HG02885 (cell line): ENCODE measurements at regions not wholly inside any gene's neighbourhood (a gene's known extent, or its start where the extent isn't known, plus 50 kb on each side); places are given as distances from the start of the nearest gene placed in this dataset.

ENCODE experiments used
- ATAC-seq: cut with Tn5 transposase; IDR thresholded peaks from one replicate; pipeline ENCODE4 v1.9.1; 2021; ENCODE audit warnings: mild to moderate bottlenecking; ENCODE audit not compliant: unreplicated experiment, poor library complexity

DNA sequence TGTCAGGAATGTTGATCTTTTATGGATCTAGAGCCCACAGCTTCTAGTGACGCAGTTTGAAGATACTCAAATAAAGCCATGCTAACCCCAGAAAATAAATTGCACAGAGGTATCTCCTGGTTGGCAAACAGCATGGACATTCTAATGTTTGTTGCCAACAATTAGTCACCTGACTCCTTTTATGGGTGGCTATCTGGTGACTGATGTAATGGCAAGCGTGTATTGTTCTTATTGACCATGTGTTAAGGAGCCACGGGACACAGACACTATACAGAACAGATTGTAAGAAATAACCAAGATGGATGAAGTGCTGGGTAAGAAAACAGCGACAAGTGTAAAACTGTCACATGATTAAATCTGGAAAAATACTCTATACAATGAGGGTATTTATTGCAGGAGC lies 401.3 kb upstream of the PDE3A start:
- no peak for ATAC-seq

DNA sequence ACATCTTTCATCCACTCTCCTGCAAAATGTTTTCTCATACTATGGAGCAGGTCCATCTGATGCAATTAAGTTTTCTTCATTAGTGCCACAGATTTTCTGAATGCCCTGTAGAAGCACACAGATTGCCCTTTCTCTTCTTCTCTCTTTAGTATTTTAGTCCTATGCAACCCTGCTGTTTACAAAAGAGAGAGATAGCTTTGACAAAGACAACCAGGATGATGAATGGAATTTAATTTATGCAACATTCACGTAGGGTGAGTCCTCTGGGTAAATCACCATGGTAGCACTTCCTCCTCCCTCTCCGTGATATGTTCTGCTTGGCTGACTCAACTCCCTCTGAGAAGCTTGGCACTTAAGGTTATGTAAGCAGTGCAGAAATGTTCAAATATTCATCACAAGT lies 400.9 kb upstream of the PDE3A start:
- no peak for ATAC-seq

DNA sequence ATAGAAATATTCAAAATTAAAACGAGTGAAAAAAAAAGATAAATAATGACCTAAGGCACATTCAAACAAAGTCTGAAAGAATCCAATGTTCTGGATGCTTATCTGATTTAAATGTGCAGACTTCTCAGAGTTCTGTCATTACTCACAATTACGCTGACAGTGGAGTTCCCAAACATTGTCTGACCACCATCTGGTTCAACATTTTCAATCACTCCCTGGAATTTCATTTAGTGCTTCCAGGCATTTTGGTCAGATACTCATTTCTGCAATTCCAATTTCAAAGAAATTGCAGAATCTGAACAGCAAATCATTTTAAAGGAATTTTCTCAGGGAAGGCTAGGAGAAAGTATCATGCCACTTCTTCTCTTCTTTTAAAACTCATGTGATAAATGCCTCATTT lies 398.2 kb upstream of the PDE3A start:
- no peak for ATAC-seq

DNA sequence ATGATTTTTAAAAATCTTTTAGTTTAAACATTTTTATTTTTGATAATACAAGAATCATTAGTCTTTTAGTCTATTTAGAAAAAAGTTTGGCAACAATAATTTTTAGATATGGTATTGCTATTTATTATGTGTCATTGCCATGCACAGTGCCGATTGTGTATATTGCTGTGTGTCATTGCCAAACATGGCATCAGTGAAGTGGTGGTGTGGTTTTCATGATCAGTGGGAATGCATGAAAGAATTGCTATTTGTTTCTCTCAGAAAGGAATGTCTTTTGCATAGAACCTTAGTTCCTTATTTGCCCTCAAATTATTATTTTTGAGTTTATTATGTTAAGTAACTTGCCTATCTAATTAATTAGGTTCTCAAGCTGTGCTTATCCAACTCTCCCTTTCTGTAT lies 397.5 kb upstream of the PDE3A start:
- no peak for ATAC-seq

DNA sequence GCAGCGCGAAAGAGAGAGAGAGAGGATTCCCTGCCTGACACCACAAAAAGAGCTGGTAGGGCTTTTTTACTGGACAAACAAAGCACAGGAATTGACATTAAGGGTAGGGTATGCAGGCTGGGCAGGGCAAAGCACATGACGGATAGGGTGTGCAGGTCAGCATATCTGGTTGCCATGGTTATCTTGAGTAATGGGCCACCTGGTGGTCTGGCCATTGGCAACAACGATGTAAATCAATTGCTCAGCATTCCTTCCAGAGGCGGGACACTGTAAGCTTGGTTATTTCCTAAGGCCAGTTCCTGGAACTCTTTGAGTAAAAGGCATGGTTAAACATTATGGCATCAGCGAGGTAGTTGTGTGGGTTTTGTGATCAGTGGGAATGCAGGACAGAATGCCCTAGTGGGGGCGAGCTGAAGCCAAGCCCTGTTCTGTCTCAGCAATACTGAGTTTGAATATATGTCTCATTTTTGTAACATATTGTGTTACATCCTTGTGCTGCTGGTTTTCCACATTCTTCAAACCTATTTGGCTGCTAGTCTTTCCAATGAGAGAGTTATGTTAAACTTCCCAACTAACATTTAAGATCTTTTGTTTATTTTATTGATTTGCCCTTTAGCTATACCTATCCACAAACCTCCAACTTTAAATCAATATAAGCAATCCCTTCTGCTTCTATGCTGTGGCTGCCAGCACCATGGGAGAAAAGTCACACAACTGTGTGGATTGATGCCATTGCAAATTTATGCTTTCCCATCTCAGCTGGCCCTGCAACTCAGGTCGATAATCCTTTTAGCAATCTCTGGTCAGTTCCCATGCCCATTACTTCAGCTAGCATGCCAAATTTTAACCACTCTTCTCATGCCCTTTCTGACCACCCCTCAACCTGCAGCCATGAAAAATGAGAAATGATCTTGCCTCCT lies 396.7 kb upstream of the PDE3A start:
- ATAC-seq: no peak

DNA sequence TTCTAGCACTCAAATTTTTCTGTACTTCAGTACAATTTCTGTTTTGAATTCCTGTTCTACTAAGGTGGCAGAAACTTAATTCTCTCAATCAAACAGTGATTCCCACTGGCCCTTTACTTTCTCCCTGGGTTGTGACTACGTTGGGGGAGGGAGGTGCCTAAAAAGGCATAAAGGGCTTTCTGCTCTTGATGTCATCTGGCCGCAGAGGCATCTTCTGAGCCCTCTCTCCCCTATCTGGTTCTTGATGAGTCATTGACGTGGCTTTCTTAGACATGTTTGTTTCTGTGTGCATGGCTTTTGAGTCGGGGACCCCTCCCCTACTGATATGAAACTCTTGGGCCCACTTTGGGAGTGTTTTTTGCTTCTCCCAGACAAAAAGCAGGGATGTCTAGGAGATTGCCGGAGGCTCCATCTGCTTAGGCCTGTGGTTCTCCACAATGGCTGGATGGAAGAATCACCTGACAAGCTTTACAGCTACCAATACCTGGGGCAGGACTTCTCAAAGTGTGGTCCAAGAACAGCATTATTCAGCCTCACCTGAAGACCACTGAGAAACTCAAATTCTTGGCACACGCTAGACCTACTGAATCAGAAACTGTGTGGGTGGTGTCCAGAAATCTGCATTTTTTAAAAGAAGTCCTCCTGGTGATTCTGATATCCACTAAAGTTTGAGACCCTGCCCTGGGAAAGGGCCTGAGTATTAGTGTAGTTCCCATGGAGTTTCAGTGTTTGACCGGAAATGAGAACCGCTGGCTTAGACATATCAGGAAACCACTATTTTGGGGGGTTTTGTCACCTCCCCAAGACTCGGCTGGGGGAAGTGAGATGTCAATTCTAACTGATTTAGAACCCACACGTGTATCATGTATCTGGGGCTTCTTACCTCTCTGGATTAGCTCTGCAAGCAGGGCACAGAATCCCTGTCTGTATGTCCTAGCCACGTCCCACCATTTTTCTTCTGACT lies 395.7 kb upstream of the PDE3A start:
- peak; percentile 59 for ATAC-seq

DNA sequence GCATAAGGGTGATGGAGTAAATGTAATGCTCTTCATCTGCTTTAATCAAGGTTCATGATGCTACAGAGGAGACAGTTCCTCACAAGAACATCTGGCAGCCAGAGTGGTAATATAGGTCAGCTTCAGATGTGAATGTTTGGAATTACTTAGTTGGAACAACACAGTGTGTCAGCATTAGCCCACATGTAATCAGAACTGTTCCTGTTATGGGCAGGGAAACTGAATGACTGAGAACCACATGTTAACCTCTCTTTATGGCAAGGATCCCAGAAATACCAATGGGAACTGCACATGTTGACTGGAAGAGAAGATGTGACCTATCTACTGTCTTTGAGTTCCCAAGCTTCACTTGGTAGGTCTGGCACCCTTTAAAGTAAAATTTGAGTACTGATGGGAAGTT lies 390.1 kb upstream of the PDE3A start:
- no peak for ATAC-seq

DNA sequence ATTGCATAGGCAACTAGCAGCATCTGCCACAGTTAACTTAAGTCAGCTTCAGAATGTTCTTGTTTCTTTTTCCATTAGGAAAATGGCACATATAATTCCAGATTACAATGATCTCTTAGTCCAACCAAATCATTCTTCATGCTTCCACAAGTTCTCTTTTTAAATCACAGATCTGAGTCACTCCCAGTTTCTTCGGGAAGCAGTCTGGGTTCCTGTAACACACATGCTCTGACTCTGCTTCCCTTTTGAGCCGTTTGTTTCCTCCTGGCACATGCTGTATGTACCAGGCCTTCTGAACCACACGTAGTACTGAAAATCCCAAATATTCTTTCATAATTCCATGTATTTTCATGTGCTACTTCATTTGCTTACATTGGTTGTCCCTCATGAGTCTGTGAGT lies 388.8 kb upstream of the PDE3A start:
- ATAC-seq: no peak

DNA sequence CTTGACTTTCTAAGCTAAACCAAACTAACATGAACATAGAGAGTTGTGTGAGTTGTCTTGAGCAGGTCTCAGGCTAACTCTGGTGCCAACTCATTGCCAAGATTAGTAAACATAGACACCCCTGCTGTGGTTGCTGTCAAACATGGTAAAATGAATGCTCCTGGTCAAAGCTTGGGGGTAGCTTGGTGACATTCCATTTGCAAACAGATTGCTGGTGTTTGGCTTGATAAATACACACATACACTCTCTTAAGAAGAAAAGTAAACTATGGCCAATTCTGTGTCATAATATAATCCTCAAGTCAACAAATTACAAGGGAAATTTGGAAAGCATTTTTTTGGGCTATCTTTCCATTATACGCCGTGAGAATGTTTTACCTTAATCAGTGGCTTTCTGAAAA lies 386.4 kb upstream of the PDE3A start:
- no peak for ATAC-seq

DNA sequence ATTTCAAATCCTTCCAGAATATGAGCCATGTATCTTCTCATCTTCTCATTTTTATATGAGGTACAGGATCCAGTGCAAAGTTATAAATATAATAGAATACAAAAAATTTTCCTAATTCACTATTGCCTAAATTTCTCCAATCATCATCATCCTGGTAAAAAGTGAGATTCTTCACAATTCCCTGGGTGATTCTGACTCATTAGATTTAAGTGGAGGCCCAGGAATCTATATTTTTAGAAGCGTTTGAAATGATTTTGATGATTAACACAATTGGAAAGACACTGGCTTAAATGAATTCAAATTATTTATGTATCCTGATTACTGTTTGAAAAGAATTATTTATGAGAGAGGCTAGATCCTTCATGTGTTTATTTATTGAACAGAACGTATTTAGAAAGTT lies 380.3 kb upstream of the PDE3A start:
- ATAC-seq: no peak

DNA sequence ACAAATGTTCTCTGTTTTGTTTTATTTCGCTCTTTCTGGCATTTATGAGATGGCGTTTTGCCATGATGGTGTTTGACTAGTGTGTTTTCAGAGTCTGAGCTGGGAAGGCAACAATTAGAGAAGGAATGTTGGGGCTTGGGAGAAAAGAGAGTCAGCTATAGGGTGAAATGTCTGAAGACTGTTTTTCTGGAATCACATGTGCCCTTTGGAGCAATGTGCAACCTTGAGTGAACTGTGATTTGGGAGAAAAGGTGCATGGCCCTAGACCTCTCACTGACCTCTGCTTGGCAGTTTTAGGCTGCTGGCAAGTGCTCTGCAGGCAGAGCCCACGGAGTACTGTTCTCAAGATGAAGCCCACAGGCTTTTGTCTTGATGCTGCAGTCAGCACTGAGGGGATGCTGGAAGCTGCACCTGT lies 379.9 kb upstream of the PDE3A start:
- ATAC-seq: no peak

DNA sequence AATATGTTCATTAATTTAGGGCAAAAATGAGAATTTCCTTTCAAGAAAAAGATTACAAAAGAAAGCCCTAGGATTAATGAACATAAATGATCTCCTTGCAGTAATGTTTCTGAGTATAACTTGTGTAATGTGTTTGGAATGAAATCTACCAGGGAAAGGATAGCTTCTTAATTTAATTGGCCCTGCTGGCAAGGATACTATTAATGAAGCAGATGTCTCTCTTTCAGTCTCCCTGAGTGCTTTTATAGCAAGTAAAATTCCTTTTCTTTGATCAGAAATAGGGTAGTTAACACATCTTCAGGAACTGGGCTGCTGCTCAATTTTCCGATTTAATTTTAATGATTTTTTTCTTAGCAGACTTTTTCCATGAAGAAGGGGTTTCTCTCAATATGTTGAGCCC lies 379.4 kb upstream of the PDE3A start:
- ATAC-seq: no peak

DNA sequence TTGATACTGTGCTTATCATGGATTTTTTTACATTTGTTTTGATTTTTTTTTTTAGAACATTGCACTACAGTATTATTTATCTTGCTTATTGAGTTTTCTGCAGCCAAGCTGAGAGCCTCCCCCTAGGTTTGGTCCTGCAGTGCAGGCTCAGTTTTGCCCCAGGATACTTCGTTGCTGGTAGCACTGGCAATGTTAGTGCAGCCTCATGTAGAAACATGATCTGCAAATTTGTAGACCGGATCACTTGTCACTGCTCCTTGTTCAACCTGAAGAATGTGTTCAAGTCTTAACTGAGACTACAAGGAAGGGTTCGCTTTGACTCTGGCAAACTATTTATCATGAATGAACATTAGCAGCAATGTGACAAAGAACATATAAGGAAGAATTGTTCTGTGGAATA lies 377.2 kb upstream of the PDE3A start:
- ATAC-seq: no peak

DNA sequence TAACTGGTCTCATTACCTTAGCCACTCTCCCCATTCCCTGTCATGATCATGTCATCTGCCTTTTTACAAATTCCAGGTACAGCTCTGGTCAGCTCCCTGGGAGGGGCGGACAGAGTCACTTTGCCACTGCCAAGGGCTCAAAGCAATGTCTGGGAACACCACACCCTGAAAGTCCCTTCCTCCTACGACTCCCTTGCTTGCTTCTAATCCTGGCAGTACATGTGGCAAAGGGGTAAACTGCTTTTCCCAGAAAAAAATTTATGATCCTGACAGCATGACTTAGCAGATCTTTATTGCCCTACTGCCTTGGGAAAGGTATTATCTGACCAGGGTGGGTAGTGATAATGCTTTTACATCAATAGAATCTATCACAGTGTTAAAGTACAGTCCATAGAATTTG lies 376.0 kb upstream of the PDE3A start:
- no peak for ATAC-seq

DNA sequence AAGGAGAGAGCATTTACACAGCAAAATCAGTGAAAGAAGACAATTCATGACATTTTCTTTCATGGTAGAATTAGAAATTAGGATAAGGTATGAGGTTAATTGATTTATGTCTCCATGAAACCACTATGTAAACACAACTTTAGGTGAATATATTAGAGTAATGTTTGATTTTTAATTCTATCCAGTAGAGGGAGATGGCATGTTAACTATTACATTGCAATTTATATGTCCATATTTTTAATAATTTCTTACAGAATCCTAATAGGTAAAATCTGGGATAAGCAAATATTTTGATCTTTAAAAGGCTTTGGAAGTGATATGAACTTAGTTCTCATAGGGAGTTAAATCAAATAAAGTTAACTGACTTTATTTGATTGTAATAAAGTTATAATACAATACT lies 373.4 kb upstream of the PDE3A start:
- no peak for ATAC-seq

DNA sequence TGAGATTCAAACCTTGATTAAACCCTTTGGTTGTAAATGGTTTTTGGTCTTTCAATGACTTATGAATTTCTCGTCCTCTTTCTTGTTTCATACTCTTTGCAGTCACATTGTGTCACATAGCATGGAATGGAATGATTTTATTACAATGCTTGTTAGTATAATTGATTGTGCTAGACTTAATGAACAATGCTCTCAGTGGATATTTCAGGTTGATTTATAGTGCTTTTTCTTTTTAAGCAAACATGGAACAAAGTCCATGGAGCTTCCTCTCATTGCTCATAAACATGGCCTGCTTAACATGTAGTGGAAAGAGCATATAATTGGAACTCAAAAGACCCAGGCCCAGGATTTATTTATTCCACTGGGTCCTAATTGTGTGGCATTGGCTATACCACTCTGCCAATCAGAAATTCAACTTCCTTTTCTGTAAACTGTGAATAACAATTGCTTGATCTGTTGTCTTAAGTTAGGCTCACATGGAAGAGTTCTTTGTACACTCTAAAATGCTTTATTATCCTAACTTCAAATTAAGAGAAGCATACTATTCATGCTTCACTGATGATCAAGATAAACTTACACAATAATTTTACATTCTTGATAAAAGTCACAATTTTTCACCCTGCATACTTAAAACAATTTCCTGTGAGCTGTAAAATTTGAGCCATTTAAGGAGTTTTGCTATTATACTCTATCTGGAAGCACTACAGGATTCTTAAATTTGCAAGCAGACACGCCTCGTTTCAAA lies 370.5 kb upstream of the PDE3A start:
- no peak for ATAC-seq

DNA sequence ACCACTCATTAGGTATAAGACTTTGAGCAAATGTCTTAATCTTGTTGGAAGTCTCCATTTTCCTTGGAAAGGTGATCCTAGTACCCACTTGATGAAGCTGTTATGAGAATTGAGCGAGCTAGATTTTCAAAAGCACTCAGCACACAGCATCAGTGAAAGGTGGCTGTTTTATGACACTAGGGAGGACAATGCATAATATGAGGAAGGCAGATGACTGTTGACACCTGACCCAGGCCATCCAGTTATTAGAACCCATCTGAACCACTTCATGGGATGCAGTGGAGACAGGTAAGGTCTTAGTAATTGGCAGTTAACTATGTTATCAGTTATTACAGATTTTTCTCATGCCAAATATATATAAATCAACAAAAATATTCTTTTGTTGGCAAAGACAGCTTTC lies 369.9 kb upstream of the PDE3A start:
- no peak for ATAC-seq

DNA sequence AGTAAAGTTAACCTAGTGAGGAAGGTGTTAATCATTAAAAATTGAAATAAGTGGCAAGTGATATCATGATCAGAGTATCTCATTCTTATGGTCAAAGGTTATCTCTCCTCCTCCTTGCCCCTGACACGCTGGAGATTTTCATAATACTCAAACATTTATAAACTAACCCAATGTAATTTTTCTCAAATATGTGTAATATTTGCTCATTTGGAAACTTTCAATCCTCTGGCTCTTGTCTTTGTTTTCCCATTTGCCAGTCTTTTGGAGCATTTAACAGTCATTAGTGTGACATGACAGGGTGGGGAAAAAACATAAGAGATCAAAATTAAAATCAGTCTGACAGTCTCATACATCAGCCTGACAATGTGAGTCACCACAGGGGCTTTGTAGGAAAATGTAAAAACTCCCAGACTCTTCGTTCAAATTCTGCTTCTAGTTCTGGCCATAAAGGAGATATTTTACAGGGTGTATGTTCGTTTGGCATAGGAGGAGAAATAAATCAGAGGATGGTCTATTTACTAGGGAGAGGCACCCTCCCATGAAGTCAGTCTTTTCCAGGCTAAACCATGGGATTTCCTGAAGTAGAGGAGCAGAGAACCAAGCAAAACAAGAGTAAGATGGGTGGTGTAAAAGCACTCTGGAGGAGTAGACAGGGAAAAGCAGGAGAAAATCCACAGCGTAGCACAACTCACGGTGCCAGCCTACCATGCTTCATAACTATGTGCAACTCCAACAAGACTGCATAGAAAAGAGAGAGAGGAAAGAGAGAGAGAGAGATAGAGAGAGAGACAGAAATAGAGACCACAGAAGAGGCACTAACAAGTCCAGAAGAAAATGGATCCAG lies 369.2 kb upstream of the PDE3A start:
- no peak for ATAC-seq

DNA sequence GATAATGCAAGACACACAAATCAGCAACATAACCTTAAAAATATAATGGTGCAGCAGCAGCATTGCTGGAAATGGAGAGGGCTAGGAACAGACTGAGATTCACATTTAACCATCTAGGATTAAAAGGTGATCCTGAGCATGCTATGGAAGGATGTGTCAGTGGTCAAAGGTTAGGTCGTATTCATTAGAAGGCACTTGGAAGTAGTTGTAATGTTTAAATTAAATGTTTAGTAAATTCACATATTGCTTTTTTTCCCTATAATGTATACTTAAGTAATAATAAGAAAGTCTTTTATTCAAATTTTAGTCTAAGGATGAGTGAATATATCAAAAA lies 368.6 kb upstream of the PDE3A start:
- ATAC-seq: no peak
